ENCODE measurements at regions not wholly inside any gene's neighbourhood (a gene's known extent, or its start where the extent isn't known, plus 50 kb on each side); places are given as distances from the start of the nearest gene placed in this dataset.

- DNase-seq (ENCODE audit: low read depth, low spot score), result no peak
- Histone ChIP-seq H3K9me3 (ENCODE audit: control insufficient read depth in 1 of 2, insufficient read depth in 1 of 2, low read depth in 1 of 2, low read length in 2 of 2) (no peaks in the 10 kb centered on the region), H3K9ac (ENCODE audit: low read length) (no peak overlapping the region), H2AFZ (ENCODE audit: low read depth, low read length, poor library complexity, severe bottlenecking) (no peak overlapping the region), H3K9me2 (ENCODE audit: insufficient read depth) (no peaks in the 10 kb centered on the region), H3K4me2 (ENCODE audit: low read length) (no peak overlapping the region), H3K79me2 (ENCODE audit: insufficient read depth, low read length) (no peaks in the 10 kb centered on the region), H3K36me3 (ENCODE audit: control insufficient read depth in 1 of 2, insufficient read depth in 2 of 2, low read length in 2 of 2) (no peaks in the 10 kb centered on the region), H3K4me1 (ENCODE audit: control insufficient read depth in 1 of 2, insufficient read depth in 2 of 2, low read length in 2 of 2) (no peaks in the 10 kb centered on the region), H3K27me3 (ENCODE audit: insufficient read depth, low read length) (peaks cover 13% of the 10 kb centered on the region; the same call in 1 of the 2 replicates), H3K4me3 (replicated peaks in 1 of 2; ENCODE audit: low read depth in 1 of 2, low read length in 2 of 2) (no peak overlapping the region), H4K20me1 (ENCODE audit: insufficient read depth) (no peaks in the 10 kb centered on the region), H3K27ac (ENCODE audit: low read depth, low read length) (no peak overlapping the region)
- ChIA-PET CTCF (no interaction called here), RAD21 (ENCODE audit: low non-redundant PET in 1 of 2, low total read pairs in 2 of 2, uncharacterized antibody in 2 of 2, unreplicated experiment in 2 of 2) (no interaction called here), POLR2A (no interaction called here)
- no peak for ATAC-seq
- no peak for TF ChIP-seq EZH2 (IDR thresholded peaks at IDR 0.05)
- TF ChIP-seq RAD21 (IDR thresholded peaks at IDR 0.05; ENCODE audit: low read depth), result no peak
- no peak for TF ChIP-seq ZNF274 (IDR thresholded peaks at IDR 0.05; ENCODE audit: low read depth, low read length)
- no peak for TF ChIP-seq ATF3 (IDR thresholded peaks at IDR 0.05)
- TF ChIP-seq SIN3A (IDR thresholded peaks at IDR 0.05; ENCODE audit: low read depth), result no peak
- no peak for TF ChIP-seq REST (IDR thresholded peaks at IDR 0.05; ENCODE audit: low read depth)
- TF ChIP-seq EGR1 (IDR thresholded peaks at IDR 0.05; ENCODE audit: low read depth), result no peak
- no peak for TF ChIP-seq YY1 (IDR thresholded peaks at IDR 0.05; ENCODE audit: extremely low read depth, insufficient replicate concordance, low read depth, low read length)
- no peak for TF ChIP-seq JUND (IDR thresholded peaks at IDR 0.05)
- TF ChIP-seq CBX3 (IDR thresholded peaks at IDR 0.05; ENCODE audit: low read depth), result no peak
- TF ChIP-seq POLR2A (IDR thresholded peaks at IDR 0.05; ENCODE audit: borderline replicate concordance, extremely low read depth, insufficient read depth, insufficient read length), result no peak
- no peak for TF ChIP-seq ZFX (IDR thresholded peaks at IDR 0.05)
- no peak for TF ChIP-seq POLR2AphosphoS5 (IDR thresholded peaks at IDR 0.05; ENCODE audit: low read depth, low read length)
- no peak for TF ChIP-seq TCF7L2 (IDR thresholded peaks at IDR 0.05; ENCODE audit: borderline replicate concordance, extremely low read depth, insufficient read depth, insufficient read length)
- TF ChIP-seq SP1 (IDR thresholded peaks at IDR 0.05; ENCODE audit: low read depth), result no peak
- TF ChIP-seq CTCF (IDR thresholded peaks at IDR 0.05 in 2 of 3, conservative IDR thresholded peaks at IDR 0.05 in 1 of 3; ENCODE audit: borderline replicate concordance in 1 of 3, insufficient read depth in 1 of 3, low read depth in 2 of 3, low read length in 2 of 3), result no peak
- intact Hi-C loops (cut with micrococcal nuclease), result no loop called here
- BruUV-seq (replicated peaks), result no TSS peak
These were observed 243.3 kb upstream of the IGF1R start for GRCh38 chr15:98405013-98405412.
